HG03469 (cell line): ENCODE measurements at regions not wholly inside any gene's neighbourhood (a gene's known extent, or its start where the extent isn't known, plus 50 kb on each side); places are given as distances from the start of the nearest gene placed in this dataset.

ENCODE experiments used
- ATAC-seq: cut with Tn5 transposase; IDR thresholded peaks from one replicate; pipeline ENCODE4 v1.9.1; 2021; ENCODE audit warnings: mild to moderate bottlenecking, moderate library complexity, moderate number of reproducible peaks; ENCODE audit not compliant: unreplicated experiment

GRCh38 chr16:86986809-86987487 is 330.2 kb downstream of the C16orf95 start:
- no peak for ATAC-seq

GRCh38 chr16:86987746-86988670 is 329.2 kb downstream of the C16orf95 start:
- ATAC-seq, result no peak

GRCh38 chr16:86988920-86989696 is 328.1 kb downstream of the C16orf95 start:
- no peak for ATAC-seq

- ATAC-seq, result no peak
Observed at GRCh38 chr16:86990451-86990850, 326.7 kb downstream of the C16orf95 start.

GRCh38 chr16:86991679-86992078 is 325.5 kb downstream of the C16orf95 start:
- ATAC-seq, result no peak

GRCh38 chr16:86992587-86992986 is 324.6 kb downstream of the C16orf95 start:
- no peak for ATAC-seq

GRCh38 chr16:86993426-86994110 is 323.6 kb downstream of the C16orf95 start:
- ATAC-seq, result no peak

- ATAC-seq, result no peak
Observed at GRCh38 chr16:86994215-86994614, 323.0 kb downstream of the C16orf95 start.

- no peak for ATAC-seq
Observed at GRCh38 chr16:86994651-86995171, 322.5 kb downstream of the C16orf95 start.

- no peak for ATAC-seq
Observed at GRCh38 chr16:86995456-86995855, 321.7 kb downstream of the C16orf95 start.

GRCh38 chr16:86996081-86996480 is 321.1 kb downstream of the C16orf95 start:
- ATAC-seq, result no peak

- ATAC-seq, result no peak
Observed at GRCh38 chr16:86997058-86997457, 320.1 kb downstream of the C16orf95 start.

GRCh38 chr16:86998196-86999001 is 318.8 kb downstream of the C16orf95 start:
- no peak for ATAC-seq

GRCh38 chr16:87000001-87000400 is 317.2 kb downstream of the C16orf95 start:
- no peak for ATAC-seq

GRCh38 chr16:87002717-87003413 is 314.3 kb downstream of the C16orf95 start:
- ATAC-seq, result no peak

- ATAC-seq, result no peak
Observed at GRCh38 chr16:87003414-87003755, 313.8 kb downstream of the C16orf95 start.

GRCh38 chr16:87006021-87006420 is 311.2 kb downstream of the C16orf95 start:
- ATAC-seq, result no peak

GRCh38 chr16:87006789-87007745 is 310.1 kb downstream of the C16orf95 start:
- ATAC-seq, result no peak
